Omental fat pad (tissue), 3 donors: ENCODE measurements at regions not wholly inside any gene's neighbourhood (a gene's known extent, or its start where the extent isn't known, plus 50 kb on each side); places are given as distances from the start of the nearest gene placed in this dataset.

Source experiments
- ATAC-seq: fragments of 150-250 bp; one replicate; pipeline ENCODE4 v1.9.1; 2016; ENCODE audit warnings: mild to moderate bottlenecking, moderate library complexity; ENCODE audit not compliant: low FRiP score
- DNase-seq: peaks from one replicate; pipeline ENCODE4 v3.0.0-alpha.2; 2019; ENCODE audit warnings: low spot score
- CTCF ChIP-seq, 3 donors: fragments of 450-650 bp; IDR thresholded peaks; one replicate each; pipeline ENCODE4 v1.5.1; 2016 to 2017; ENCODE audit warnings: antibody characterized with exemption in 3 of 3, mild to moderate bottlenecking in 3 of 3, moderate library complexity in 2 of 3

GRCh38 chr5:74386571-74387334, 253.8 kb downstream of the ENC1 start:
- no peak for DNase-seq
- TF ChIP-seq CTCF (IDR thresholded peaks at IDR 0.05) = no peak
- no peak for ATAC-seq

- DNase-seq (no peak), ATAC-seq (no peak)
- no peak for TF ChIP-seq CTCF (IDR thresholded peaks at IDR 0.05)
These were observed 255.7 kb downstream of the ENC1 start for GRCh38 chr5:74384851-74385250.

- no peak for DNase-seq
- TF ChIP-seq CTCF (IDR thresholded peaks at IDR 0.05) = no peak
- ATAC-seq = peak; percentile 12
These were observed 257.4 kb downstream of the ENC1 start for GRCh38 chr5:74382987-74383593.

GRCh38 chr5:74382123-74382855, 258.2 kb downstream of the ENC1 start:
- ATAC-seq = no peak
- TF ChIP-seq CTCF (IDR thresholded peaks at IDR 0.05) = no peak
- no peak for DNase-seq

GRCh38 chr5:74380193-74380592, 260.3 kb downstream of the ENC1 start:
- DNase-seq (no peak), ATAC-seq (no peak)
- no peak for TF ChIP-seq CTCF (IDR thresholded peaks at IDR 0.05)

GRCh38 chr5:74378464-74378863, 262.1 kb downstream of the ENC1 start:
- DNase-seq = no peak
- ATAC-seq = peak; percentile 79
- no peak for TF ChIP-seq CTCF (IDR thresholded peaks at IDR 0.05)
